SK-N-SH treated with all-trans-retinoic acid at 6 μM for 48 hours (cell line): ENCODE measurements at regions not wholly inside any gene's neighbourhood (a gene's known extent, or its start where the extent isn't known, plus 50 kb on each side); places are given as distances from the start of the nearest gene placed in this dataset.
"Not testable (repeated sequence)": the region's sequence is repeated elsewhere in the genome, so short reads cannot be mapped to it uniquely, and the experiment has no call there.

ENCODE experiments used
- ATAC-seq: fragments of 200-7000 bp; cut with Tn5 transposase; 3 replicates; pipeline ENCODE4 v1.9.1; 2020; ENCODE audit warnings: mild to moderate bottlenecking, moderate library complexity
- ARNTL ChIP-seq: fragments of 450-650 bp; formaldehyde crosslinking; IDR thresholded peaks from 2 replicates; pipeline ENCODE4 v1.5.0; 2020; ENCODE audit warnings: low read depth, mild to moderate bottlenecking, moderate library complexity, borderline replicate concordance
- BACH2 ChIP-seq: fragments of 250-450 bp; sonication (Bioruptor Pico); IDR thresholded peaks from 2 replicates; pipeline ENCODE4 v1.9.0; 2021; ENCODE audit warnings: mild to moderate bottlenecking, borderline replicate concordance
- CSDC2 ChIP-seq: fragments of 250-450 bp; sonication (Bioruptor Pico); IDR thresholded peaks from 2 replicates; pipeline ENCODE4 v1.5.0; 2020; ENCODE audit warnings: mild to moderate bottlenecking, moderate library complexity
- ESRRG ChIP-seq: fragments of 250-450 bp; sonication (Bioruptor Pico); IDR thresholded peaks from 2 replicates; pipeline ENCODE4 v1.6.1; 2021; ENCODE audit warnings: mild to moderate bottlenecking
- GLIS3 ChIP-seq: fragments of 250-450 bp; sonication (Bioruptor Pico); IDR thresholded peaks from 2 replicates; pipeline ENCODE4 v1.5.0; 2020; ENCODE audit warnings: mild to moderate bottlenecking, moderate library complexity
- ISL1 ChIP-seq: fragments of 250-450 bp; sonication (Bioruptor Pico); IDR thresholded peaks from 2 replicates; pipeline ENCODE4 v2.1.2; 2022; ENCODE audit warnings: mild to moderate bottlenecking, moderate library complexity
- OSR1 ChIP-seq: fragments of 250-450 bp; sonication (Bioruptor Pico); IDR thresholded peaks from 2 replicates; pipeline ENCODE4 v1.8.0; 2022; ENCODE audit warnings: moderate library complexity, mild to moderate bottlenecking, inconsistent platforms
- POU6F1 ChIP-seq: fragments of 250-450 bp; sonication (Bioruptor Pico); IDR thresholded peaks from 2 replicates; pipeline ENCODE4 v1.8.0; 2021; ENCODE audit warnings: low read depth, mild to moderate bottlenecking, moderate library complexity, borderline replicate concordance
- PPARA ChIP-seq: fragments of 250-450 bp; sonication (Bioruptor Pico); IDR thresholded peaks from 2 replicates; pipeline ENCODE4 v1.5.0; 2020; ENCODE audit warnings: mild to moderate bottlenecking, borderline replicate concordance
- SNAI2 ChIP-seq: fragments of 250-450 bp; sonication (Bioruptor Pico); IDR thresholded peaks from 2 replicates; pipeline ENCODE4 v1.5.0; 2020; ENCODE audit warnings: mild to moderate bottlenecking, moderate library complexity
- TCF4 ChIP-seq: fragments of 250-450 bp; sonication (Bioruptor Pico); IDR thresholded peaks from 2 replicates; pipeline ENCODE4 v1.8.0; 2021; ENCODE audit warnings: mild to moderate bottlenecking, moderate library complexity, borderline replicate concordance
- TOX ChIP-seq: fragments of 250-450 bp; sonication (Bioruptor Pico); IDR thresholded peaks from 2 replicates; pipeline ENCODE4 v1.8.0; 2021; ENCODE audit warnings: mild to moderate bottlenecking, moderate library complexity, borderline replicate concordance
- ZC3H10 ChIP-seq: fragments of 250-450 bp; sonication (Bioruptor Pico); IDR thresholded peaks from 2 replicates; pipeline ENCODE4 v1.5.1; 2021; ENCODE audit warnings: mild to moderate bottlenecking, moderate library complexity
- ZFP3 ChIP-seq: fragments of 250-450 bp; sonication (Bioruptor Pico); IDR thresholded peaks from 2 replicates; pipeline ENCODE4 v1.5.0; 2020; ENCODE audit warnings: mild to moderate bottlenecking, moderate library complexity
- ZFP30 ChIP-seq: fragments of 450-650 bp; formaldehyde crosslinking; IDR thresholded peaks from 2 replicates; pipeline ENCODE4 v1.5.0; 2022; ENCODE audit warnings: mild to moderate bottlenecking, moderate library complexity
- ZNF565 ChIP-seq: fragments of 450-650 bp; formaldehyde crosslinking; conservative IDR thresholded peaks from 2 replicates; pipeline ENCODE4 v1.5.0; 2020; ENCODE audit warnings: low read depth, mild to moderate bottlenecking, moderate library complexity
- ZNF70 ChIP-seq: fragments of 450-650 bp; formaldehyde crosslinking; IDR thresholded peaks from 2 replicates; pipeline ENCODE4 v1.5.0; 2020; ENCODE audit warnings: mild to moderate bottlenecking, moderate library complexity
- ZNF8 ChIP-seq: fragments of 450-650 bp; formaldehyde crosslinking; IDR thresholded peaks from 2 replicates; pipeline ENCODE4 v1.5.0; 2020; ENCODE audit warnings: mild to moderate bottlenecking, moderate library complexity
- TF ChIP-seq, protein P1 (sequence below): fragments of 250-450 bp; sonication (Bioruptor Pico); IDR thresholded peaks from 2 replicates; pipeline ENCODE4 v1.8.0; 2020; ENCODE audit warnings: mild to moderate bottlenecking, moderate library complexity, borderline replicate concordance
- TF ChIP-seq, protein P2 (sequence below): fragments of 250-450 bp; sonication (Bioruptor Pico); IDR thresholded peaks from 2 replicates; pipeline ENCODE4 v1.5.1; 2021; ENCODE audit warnings: mild to moderate bottlenecking, moderate library complexity

DNA sequence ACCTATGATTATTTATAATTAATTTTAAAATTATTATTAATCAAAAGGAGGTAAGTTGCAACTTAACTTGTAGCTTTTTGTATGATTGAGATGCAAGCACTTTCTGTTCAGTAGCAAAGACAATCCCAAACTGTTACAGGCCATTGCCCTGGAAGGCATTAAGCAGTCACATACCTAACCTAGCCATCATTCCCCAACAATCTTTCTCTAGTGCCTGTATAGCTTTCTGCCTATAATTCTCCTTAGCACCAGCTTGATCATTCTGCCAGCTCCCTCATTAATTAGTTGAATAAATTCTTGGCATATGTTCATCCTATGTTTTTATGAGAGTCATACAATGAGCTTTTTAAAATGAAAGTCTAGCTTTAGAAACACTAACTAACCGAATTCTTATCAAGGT, 178.9 kb upstream of the TMEM106B start:
- no peak for TF ChIP-seq ZFP30 (CRISPR knock-in tag)
- TF ChIP-seq GLIS3 = no peak
- no peak for TF ChIP-seq ZNF565 (CRISPR knock-in tag)
- TF ChIP-seq ESRRG (CRISPR knock-in tag) = no peak
- TF ChIP-seq, protein P1, sequence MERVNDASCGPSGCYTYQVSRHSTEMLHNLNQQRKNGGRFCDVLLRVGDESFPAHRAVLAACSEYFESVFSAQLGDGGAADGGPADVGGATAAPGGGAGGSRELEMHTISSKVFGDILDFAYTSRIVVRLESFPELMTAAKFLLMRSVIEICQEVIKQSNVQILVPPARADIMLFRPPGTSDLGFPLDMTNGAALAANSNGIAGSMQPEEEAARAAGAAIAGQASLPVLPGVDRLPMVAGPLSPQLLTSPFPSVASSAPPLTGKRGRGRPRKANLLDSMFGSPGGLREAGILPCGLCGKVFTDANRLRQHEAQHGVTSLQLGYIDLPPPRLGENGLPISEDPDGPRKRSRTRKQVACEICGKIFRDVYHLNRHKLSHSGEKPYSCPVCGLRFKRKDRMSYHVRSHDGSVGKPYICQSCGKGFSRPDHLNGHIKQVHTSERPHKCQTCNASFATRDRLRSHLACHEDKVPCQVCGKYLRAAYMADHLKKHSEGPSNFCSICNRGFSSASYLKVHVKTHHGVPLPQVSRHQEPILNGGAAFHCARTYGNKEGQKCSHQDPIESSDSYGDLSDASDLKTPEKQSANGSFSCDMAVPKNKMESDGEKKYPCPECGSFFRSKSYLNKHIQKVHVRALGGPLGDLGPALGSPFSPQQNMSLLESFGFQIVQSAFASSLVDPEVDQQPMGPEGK = no peak
- TF ChIP-seq ISL1 (CRISPR knock-in tag) = no peak
- no peak for TF ChIP-seq OSR1 (CRISPR knock-in tag)
- no peak for TF ChIP-seq ZC3H10 (CRISPR knock-in tag)
- no peak for TF ChIP-seq TOX
- no peak for TF ChIP-seq TCF4 (CRISPR knock-in tag)
- TF ChIP-seq ZNF8 (CRISPR knock-in tag) = no peak
- TF ChIP-seq CSDC2 (CRISPR knock-in tag) = no peak
- TF ChIP-seq ARNTL (CRISPR knock-in tag) = no peak
- TF ChIP-seq POU6F1 = no peak
- TF ChIP-seq ZNF70 (CRISPR knock-in tag) = no peak
- peak; percentile 35; the same call in 1 of the 3 replicates for ATAC-seq

DNA sequence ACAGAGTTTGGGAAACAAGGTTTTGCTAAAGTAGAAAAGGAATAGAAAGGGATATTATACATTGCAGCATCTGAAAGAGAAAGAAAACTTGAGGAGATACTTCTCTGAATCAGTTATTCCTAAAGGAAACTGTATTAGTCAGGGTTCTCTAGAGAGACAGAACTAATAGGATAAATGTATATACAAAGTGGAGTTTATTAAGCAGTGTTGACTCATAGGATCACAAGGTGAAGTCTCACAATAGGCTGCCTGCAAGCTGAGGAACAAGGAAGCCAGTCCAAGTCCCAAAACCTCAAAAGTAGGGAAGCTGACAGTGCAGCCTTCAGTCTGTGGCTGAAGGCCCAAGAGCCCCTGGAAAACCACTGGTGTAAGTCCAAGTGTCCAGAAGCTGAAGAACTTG, 167.6 kb upstream of the TMEM106B start:
- not testable (repeated sequence) for ATAC-seq

GRCh38 chr7:12052211-12052610, 158.9 kb upstream of the TMEM106B start:
- no peak for ATAC-seq
- TF ChIP-seq POU6F1 (no peak), ZNF565 (CRISPR knock-in tag) (no peak), SNAI2 (CRISPR knock-in tag) (no peak), TCF4 (CRISPR knock-in tag) (no peak), BACH2 (CRISPR knock-in tag) (no peak)
- TF ChIP-seq, protein P2, sequence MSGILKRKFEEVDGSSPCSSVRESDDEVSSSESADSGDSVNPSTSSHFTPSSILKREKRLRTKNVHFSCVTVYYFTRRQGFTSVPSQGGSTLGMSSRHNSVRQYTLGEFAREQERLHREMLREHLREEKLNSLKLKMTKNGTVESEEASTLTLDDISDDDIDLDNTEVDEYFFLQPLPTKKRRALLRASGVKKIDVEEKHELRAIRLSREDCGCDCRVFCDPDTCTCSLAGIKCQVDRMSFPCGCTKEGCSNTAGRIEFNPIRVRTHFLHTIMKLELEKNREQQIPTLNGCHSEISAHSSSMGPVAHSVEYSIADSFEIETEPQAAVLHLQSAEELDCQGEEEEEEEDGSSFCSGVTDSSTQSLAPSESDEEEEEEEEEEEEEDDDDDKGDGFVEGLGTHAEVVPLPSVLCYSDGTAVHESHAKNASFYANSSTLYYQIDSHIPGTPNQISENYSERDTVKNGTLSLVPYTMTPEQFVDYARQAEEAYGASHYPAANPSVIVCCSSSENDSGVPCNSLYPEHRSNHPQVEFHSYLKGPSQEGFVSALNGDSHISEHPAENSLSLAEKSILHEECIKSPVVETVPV = no peak

DNA sequence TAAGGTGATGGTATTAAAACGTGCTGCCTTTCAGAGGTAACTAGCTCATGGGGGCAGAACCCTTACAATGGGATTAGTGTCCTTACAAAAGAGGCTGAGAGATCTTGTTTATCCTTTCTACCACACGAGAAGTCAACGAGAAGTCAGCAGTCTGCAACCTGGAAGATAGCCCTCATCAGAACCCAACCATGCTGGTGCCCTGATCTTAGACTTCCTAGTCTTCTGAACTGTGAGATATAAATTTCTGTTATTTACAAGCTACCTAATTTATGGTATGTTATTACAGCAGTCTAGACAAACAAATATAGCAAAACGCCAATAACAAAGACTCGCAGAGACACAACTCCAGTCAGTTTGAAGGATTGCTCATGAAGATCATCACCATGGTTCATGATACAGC, 157.5 kb upstream of the TMEM106B start:
- no peak for ATAC-seq
- TF ChIP-seq TCF4 (CRISPR knock-in tag) (no peak), CSDC2 (CRISPR knock-in tag) (no peak), TOX (no peak), GLIS3 (no peak), ARNTL (CRISPR knock-in tag) (no peak), ZC3H10 (CRISPR knock-in tag) (no peak), SNAI2 (CRISPR knock-in tag) (no peak), PPARA (CRISPR knock-in tag) (no peak), ZFP30 (CRISPR knock-in tag) (no peak), ZFP3 (CRISPR knock-in tag) (no peak), BACH2 (CRISPR knock-in tag) (no peak), POU6F1 (no peak), ZNF70 (CRISPR knock-in tag) (no peak), ZNF565 (CRISPR knock-in tag) (no peak)
- TF ChIP-seq, protein P2 = no peak
- TF ChIP-seq, protein P1 = no peak
